HepG2 (cell line): ENCODE measurements at regions not wholly inside any gene's neighbourhood (a gene's known extent, or its start where the extent isn't known, plus 50 kb on each side); places are given as distances from the start of the nearest gene placed in this dataset.

Source experiments
- ATAC-seq: fragments of 200-7000 bp; cut with Tn5 transposase; 3 replicates; pipeline ENCODE4 v1.9.1; 2020; ENCODE audit warnings: mild to moderate bottlenecking, moderate library complexity
- BruUV-seq: library from RNA; stranded (reverse); fragments of 400-500 nt; replicated peaks from 2 replicates; lab custom pipeline; 2021; lab: Mats Ljungman, UMichigan
- CTCF ChIA-PET: fragments of 300-600 bp; formaldehyde crosslinking; extraction: SDS; loops from one replicate; lab custom pipeline; 2021; ENCODE audit warnings: low total read pairs, inconsistent platforms, low intra/inter-chr PET ratio; lab: Yijun Ruan, JAX
- POLR2A ChIA-PET: fragments of 350-600 bp; sonication (Branson Sonifier 250); formaldehyde crosslinking; loops from one replicate; lab custom pipeline; 2020; ENCODE audit warnings: antibody characterized with exemption, inconsistent platforms; lab: Yijun Ruan, JAX
- DNase-seq: peaks from one replicate; pipeline ENCODE4 v3.0.0-alpha.2; 2015; ENCODE audit warnings: low spot score
- FAIRE-seq: peaks from 3 replicates; lab custom pipeline; 2011; peaks lifted over from hg19 to GRCh38; lab: Jason Lieb, UNC
- H2AFZ ChIP-seq: one replicate; pipeline ENCODE4 v1.6.1; 2011; ENCODE audit warnings: low read length, inconsistent platforms
- H3K27ac ChIP-seq: fragments of 300-600 bp; 3 replicates; pipeline ENCODE4 v1.8.0; 2011; ENCODE audit warnings: mixed run types, mild to moderate bottlenecking, mixed read lengths, low read length, inconsistent platforms; ENCODE audit not compliant: insufficient read depth; ENCODE audit errors: extremely low read length
- H3K27me3 ChIP-seq, 2 experiments: fragments of 200-600 bp in 1 of 2; 2 replicates in 1 of 2; 3 replicates in 1 of 2; pipeline versions ENCODE4 v1.6.0 to v1.8.0; 2011; ENCODE audit warnings: low read length in 2 of 2, mild to moderate bottlenecking in 2 of 2, moderate library complexity in 2 of 2, inconsistent platforms in 1 of 2; ENCODE audit not compliant: insufficient read depth in 2 of 2, control insufficient read depth in 1 of 2
- H3K36me3 ChIP-seq, 2 experiments: fragments of 200-600 bp in 1 of 2; replicated peaks in 1 of 2; 2 replicates in 1 of 2; 3 replicates in 1 of 2; pipeline versions ENCODE4 v1.5.1 to v1.8.0; 2011; ENCODE audit warnings: low read length in 2 of 2, inconsistent platforms in 1 of 2; ENCODE audit not compliant: insufficient read depth in 2 of 2, control insufficient read depth in 1 of 2
- H3K4me1 ChIP-seq: 2 replicates; pipeline ENCODE4 v1.5.1; 2012; ENCODE audit warnings: low read length, inconsistent platforms; ENCODE audit not compliant: insufficient read depth
- H3K4me2 ChIP-seq: 2 replicates; pipeline ENCODE4 v1.6.0; 2011; ENCODE audit warnings: low read depth, low read length, inconsistent platforms
- H3K4me3 ChIP-seq, 3 experiments: fragments of 200-600 bp in 1 of 3; sonication (generic), shearing (Covaris generic) in 1 of 3; replicated peaks in 1 of 3; 2 replicates each; pipeline ENCODE4 v1.5.1; 2011 to 2016; ENCODE audit warnings: low read length in 3 of 3, inconsistent platforms in 2 of 3, low read depth in 2 of 3, mild to moderate bottlenecking in 2 of 3, control low read depth in 1 of 3, mixed read lengths in 1 of 3; ENCODE audit not compliant: insufficient read depth in 1 of 3
- H3K79me2 ChIP-seq: one replicate; pipeline ENCODE4 v1.6.1; 2011; ENCODE audit warnings: low read length, inconsistent platforms; ENCODE audit not compliant: insufficient read depth
- H3K9ac ChIP-seq: 2 replicates; pipeline ENCODE4 v1.6.0; 2011; ENCODE audit warnings: mild to moderate bottlenecking, low read depth, low read length, inconsistent platforms; ENCODE audit not compliant: insufficient read depth
- H3K9me3 ChIP-seq: 2 replicates; pipeline ENCODE4 v1.5.1; 2012; ENCODE audit warnings: mild to moderate bottlenecking, low read length
- H4K20me1 ChIP-seq: 2 replicates; pipeline ENCODE4 v1.6.0; 2011; ENCODE audit warnings: inconsistent platforms, mild to moderate bottlenecking, low read length, moderate library complexity; ENCODE audit not compliant: insufficient read depth
- ARID5B ChIP-seq: IDR thresholded peaks from 2 replicates; pipeline ENCODE4 v1.4.0; 2020; ENCODE audit warnings: mild to moderate bottlenecking, missing genetic modification reagents
- ZNF564 ChIP-seq: sonication (generic); formaldehyde crosslinking; IDR thresholded peaks from 2 replicates; pipeline ENCODE4 v1.8.1; 2023; ENCODE audit warnings: mild to moderate bottlenecking, missing genetic modification reagents
- in situ Hi-C: cut with HindIII; loops from 2 replicates; pipeline ENCODE4 v1.10.0; 2017; ENCODE audit warnings: low pct_unique_long_range_greater_than_20kb; ENCODE audit not compliant: extremely low pct_ligation_motif_present
- intact Hi-C: fragments of 100-400 bp; cut with micrococcal nuclease; formaldehyde crosslinking; loops from one replicate; pipeline ENCODE4 v1.10.0; 2022; ENCODE audit not compliant: unreplicated experiment

- no peak for TF ChIP-seq ARID5B (CRISPR knock-in tag)
Observed at GRCh38 chr20:12882832-12883506, 125.8 kb upstream of the SPTLC3 start (continued).

GRCh38 chr20:12883507-12883885 is 125.3 kb upstream of the SPTLC3 start:
- Histone ChIP-seq H3K27me3 (no peaks in the 10 kb centered on the region), H3K9me3 (no peaks in the 10 kb centered on the region), H3K4me1 (no peaks in the 10 kb centered on the region), H3K4me2 (no peak overlapping the region), H3K79me2 (no peaks in the 10 kb centered on the region), H4K20me1 (no peaks in the 10 kb centered on the region), H3K36me3 (no peaks in the 10 kb centered on the region), H2AFZ (no peak overlapping the region), H3K27ac (no peak overlapping the region), H3K9ac (no peak overlapping the region), H3K4me3 (no peak overlapping the region)
- POLR2A ChIA-PET = no interaction called here
- no peak for ATAC-seq
- TF ChIP-seq ZNF564 (CRISPR knock-in tag) = no peak
- no peak for DNase-seq
- no peak for FAIRE-seq
- intact Hi-C loops = no loop called here
- no TSS peak for BruUV-seq
- in situ Hi-C loops = no loop called here
- CTCF ChIA-PET = no interaction called here
